Anterior cingulate cortex (tissue), 58 donors: ENCODE measurements at regions not wholly inside any gene's neighbourhood (a gene's known extent, or its start where the extent isn't known, plus 50 kb on each side); places are given as distances from the start of the nearest gene placed in this dataset.
"Not testable (repeated sequence)": the region's sequence is repeated elsewhere in the genome, so short reads cannot be mapped to it uniquely, and the experiment has no call there.

Experiments
- DNase-seq, 58 donors: peaks; one replicate each; lab custom pipeline; 2025; lab: John Stamatoyannopoulos, UW

DNA sequence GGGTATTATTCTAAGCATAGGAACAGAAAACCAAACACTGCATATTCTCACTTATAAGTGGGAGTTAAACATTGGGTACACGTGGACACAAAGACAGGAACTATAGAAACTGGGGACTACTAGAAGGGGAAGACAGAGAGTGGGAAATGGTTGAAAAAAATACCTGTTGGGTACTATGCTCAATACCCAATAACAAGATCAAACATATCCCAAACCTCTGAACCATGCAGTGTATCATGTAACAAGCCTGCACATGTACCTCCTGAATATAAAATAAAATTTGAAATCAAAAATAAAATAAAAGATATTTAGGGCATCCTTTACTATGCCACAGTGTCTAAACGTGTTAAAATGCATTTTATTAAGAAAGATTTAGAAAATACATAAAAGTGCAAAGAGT is 221.0 kb upstream of the TFPI start:
- no peak for DNase-seq

DNA sequence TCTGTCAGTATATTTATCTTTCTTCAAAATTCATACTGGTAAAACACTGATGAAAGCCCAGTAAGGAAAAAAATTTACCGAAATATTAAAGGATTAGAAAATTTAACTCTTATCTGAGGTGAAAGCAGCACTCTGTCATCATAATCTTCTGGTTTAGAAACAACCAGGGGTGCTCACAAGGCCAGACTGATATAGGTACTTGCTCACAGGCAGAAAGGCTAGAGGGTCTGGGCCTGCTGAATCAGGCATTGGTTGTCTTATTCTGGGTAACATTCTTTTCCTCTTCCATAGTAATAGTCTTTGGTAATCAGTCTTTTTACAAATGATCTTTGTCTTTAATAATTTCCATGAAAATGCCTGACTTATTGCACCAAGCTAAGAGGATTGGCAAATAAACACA is 221.4 kb upstream of the TFPI start:
- no peak for DNase-seq

GRCh38 chr2:187782301-187782700 is 228.1 kb upstream of the TFPI start:
- no peak for DNase-seq

DNA sequence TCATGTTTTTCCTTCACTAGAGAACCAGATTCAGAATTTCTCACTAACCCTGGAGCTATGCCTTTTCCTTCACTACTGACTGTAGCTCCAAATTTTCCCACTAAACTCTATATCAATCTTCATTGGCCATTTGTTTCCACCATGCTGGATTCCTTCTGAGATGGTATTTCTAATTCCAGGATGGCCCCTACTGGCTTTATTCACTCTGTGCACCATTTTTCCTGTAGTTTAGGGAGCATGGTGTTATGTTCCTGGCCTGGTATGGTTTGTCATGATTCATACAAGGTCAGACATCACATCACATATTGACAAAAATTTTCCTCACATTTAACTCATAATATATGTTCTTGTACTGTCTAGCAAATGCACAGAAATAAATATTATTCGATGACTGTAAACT is 229.2 kb upstream of the TFPI start:
- no peak for DNase-seq

DNA sequence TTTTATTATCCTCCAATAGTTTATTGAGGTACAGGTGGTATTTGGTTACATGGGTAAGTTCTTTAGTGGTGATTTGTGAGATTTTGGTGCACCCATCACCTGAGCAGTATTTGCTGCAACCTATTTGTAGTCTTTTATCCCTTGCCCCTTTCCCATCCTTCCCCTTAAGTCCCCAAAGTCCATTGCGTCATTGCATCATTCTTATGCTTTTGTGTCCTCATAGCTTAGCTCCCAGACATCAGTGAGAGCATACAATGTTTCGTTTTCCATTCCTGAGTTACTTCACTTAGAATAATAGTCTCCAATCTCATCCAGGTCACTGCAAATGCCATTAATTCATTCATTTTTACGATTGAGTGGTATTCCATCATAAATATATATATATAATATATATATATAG is 229.9 kb upstream of the TFPI start:
- DNase-seq = not testable (repeated sequence)

DNA sequence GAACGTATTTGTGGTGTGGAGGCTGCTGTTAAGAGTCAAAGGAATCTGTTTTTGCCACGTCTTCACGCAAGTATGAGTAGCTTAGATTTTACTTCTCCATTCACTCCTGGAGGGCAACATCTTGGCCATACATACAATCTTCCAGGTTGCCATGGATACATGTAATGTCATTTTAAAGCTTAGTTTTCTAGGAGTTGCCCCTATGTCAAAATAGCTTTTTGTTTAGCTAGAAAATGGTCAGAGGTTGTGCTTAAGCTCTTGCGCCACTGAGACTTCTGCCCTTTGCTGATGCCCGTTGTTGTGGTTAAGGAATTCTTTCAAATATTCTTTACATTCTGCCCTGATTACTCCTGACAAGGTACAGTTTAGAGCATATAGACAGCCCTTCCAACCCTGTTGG is 245.4 kb upstream of the TFPI start:
- no peak for DNase-seq

- DNase-seq = no peak
These were observed 249.6 kb upstream of the TFPI start for GRCh38 chr2:187803816-187804215.

- no peak for DNase-seq
These were observed 260.9 kb upstream of the TFPI start for GRCh38 chr2:187815113-187815512.

- DNase-seq = no peak
These were observed 265.4 kb upstream of the TFPI start for GRCh38 chr2:187819624-187820023.

DNA sequence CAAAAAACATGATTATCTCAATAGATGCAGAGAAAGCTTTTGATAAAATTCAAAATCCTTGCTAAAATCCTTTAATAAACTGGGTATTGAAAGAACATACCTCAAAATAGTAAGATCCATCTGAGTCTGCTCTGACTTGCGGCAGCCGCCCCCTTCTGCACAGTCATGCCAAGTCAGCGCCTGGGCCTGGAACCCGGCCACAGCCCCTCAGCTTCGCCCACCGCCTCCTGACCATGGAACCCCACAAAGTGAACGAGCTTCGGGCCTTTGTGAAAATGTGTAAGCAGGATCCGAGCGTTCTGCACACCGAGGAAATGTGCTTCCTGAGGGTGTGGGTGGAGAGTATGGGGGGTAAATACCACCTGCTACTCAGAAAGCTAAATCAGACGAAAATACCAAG is 270.9 kb upstream of the TFPI start:
- no peak for DNase-seq

- DNase-seq = no peak
These were observed 271.8 kb upstream of the TFPI start for GRCh38 chr2:187826023-187826422.

DNA sequence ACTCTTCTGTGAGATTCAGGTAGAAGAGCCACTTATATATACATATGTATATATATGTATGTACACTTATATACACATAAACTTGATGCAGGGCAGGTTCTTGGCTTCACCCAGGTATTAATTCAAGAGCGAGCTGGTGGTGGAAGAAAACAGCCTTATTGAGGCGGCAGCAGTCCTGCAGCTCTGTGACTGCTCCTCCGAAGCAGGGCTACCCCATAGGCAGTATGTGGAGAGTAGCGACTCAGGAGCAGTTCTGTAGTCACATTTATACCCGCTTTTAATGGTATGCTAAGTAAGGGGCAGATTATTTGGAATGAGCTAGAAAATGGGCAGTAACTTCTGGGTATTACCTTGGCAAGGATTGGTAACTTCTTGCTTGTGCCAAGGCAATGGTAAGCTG is 280.6 kb upstream of the TFPI start:
- DNase-seq = no peak

DNA sequence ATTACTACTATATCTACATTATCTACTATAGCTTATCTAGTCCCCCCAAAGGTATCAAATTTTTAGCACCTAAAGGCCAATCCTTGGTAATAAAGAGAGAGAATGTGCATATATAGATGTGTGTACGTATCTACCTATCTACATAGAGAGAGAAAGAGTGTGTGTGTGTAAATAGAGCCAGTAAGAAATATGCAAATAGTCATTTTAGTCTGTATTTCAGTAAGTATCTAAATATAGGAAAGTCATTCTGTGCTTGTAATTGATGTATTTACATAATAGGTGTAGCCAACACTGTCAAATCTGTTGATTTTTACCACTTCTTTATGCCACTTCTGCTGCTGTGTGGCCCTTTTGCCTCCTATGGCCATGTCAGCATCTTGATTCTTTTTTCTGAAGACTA is 284.5 kb upstream of the TFPI start:
- no peak for DNase-seq

DNA sequence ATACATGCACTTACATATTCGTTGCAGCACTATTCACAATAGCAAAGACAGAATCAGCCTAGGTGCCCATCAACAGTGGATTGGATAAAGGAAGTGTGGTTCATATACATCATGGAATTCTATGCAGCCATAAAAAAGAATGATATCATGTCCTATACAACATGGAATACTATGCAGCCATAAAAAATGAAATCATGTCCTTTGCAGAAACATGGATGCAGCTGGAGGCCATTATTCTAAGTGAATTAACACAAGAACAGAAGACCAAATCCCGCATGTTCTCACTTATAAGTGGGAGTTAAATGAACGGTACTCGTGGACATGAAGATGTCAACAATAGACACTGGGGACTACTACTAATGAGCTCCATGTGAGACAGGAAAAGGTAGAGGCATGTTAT is 288.1 kb upstream of the TFPI start:
- no peak for DNase-seq

- DNase-seq = peak in 1 of 58 donors; percentile 26
These were observed 289.0 kb upstream of the TFPI start for GRCh38 chr2:187842978-187843847.

DNA sequence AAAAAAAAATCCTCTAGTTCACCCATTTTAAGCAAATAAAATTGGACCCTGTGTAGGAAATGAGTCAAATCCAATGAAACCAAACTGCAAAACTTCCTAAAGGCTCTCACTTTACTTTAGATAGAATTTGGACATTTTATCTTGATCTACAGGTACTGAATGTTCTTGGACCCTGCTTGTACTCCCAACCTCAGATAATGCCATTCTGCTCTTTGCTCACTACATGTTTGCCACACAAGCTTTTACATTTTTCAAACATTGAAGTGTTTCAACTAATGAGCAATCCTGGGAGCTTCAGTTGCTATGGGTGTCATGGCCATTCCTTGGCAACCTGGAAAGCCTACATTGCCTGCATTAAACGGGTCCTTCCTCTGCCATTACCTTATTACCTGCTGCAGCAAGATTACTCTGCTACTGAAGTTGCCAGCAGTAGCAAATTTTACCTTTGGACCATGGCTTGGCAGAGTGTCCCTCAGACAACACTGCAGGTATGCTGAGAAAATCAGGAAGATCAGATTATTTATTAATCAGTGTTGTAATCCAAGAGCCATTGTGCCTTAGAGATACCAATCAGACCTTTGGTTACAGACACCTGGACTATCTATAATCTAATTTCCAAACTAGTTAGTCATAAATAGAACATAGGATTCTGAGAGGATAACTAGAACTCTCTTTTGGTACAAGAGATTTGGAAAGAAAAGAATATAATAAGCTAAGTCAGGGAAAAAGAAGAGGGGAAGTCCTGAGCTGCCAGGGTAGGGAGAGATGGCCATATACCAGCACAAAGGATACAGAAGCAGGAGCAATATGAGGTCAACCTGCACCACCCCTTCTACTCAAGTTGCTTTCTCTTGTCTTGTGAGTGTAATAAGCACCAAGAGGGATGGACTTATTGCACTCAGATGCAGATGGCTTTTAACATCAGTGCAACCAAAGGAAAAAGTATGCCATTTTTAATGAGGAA is 293.3 kb upstream of the TFPI start:
- DNase-seq = no peak

DNA sequence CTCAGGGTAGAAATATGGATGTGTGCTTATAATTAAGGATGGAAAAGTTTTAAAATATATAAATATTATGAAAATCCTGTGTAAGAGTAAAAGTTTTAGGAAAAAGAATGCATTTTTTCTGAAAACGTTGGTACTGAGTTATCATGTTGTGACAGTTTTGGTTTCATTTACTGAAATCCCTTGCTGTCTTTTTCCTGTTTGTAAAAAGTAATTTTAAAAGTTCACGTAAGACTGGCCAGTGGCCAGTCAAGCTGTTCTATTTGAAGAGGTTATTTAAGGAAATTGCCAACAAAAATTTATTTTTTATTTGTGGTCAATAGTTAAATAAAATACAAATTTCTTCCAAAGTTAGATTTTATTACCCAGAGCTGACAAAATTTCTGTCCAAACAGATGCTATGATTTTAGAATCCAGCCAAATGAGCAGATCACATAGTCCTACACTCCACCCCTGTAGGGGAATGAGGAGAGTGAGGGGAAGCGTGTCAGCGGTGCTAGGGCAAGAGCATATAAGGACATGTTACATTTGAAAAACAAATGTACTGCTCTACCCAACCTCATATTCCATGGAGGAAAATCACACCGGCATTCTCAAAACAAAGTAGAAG is 297.8 kb upstream of the TFPI start:
- DNase-seq = no peak

GRCh38 chr2:187853381-187853791 is 299.2 kb upstream of the TFPI start:
- no peak for DNase-seq

DNA sequence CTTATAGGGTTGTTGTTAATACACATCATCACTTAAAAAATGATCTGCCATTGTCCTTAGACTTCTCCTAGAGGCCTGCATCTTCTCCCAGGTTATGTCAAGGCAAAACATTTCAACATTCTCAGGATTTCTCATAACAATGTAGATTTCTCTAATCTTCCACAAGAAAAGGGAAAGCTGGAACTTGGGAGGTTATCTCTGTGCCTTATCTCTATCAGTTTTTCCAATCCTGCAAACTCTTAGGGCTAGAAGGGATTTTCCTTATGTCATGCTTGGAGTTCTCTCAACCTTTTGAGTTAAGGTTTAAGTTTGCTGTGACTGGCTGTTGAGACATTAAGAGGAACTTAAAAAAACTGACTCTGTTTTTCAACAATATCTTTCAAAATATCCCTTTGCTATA is 300.6 kb upstream of the TFPI start:
- DNase-seq = no peak

DNA sequence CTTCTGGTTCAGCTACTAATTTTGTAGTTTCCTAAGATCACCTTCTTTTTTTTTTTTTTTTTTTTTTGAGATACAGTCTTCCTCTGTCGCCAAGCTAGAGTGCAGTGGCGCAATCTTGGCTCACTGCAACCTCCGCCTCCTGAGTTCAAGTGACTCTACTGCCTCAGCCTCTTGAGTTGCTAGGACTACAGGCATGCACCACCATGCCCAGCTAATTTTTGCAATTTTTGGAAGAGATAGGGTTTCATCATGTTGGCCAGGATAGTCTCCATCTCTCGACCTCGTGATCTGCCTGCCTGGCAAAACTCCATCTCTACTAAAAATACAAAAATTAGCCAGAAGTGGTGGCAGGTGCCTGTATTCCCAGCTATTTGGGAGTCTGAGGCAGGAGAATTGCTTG is 301.5 kb upstream of the TFPI start:
- no peak for DNase-seq

GRCh38 chr2:187857826-187858225 is 303.6 kb upstream of the TFPI start:
- DNase-seq = no peak
